ENCODE measurements at regions not wholly inside any gene's neighbourhood (a gene's known extent, or its start where the extent isn't known, plus 50 kb on each side); places are given as distances from the start of the nearest gene placed in this dataset.

GRCh38 chr3:110550511-110550910 is 521.1 kb upstream of the NECTIN3 start:
- Histone ChIP-seq H3K4me3 (no peak overlapping the region), H3K9me3 (no peaks in the 10 kb centered on the region), H3K27ac (no peak overlapping the region), H3K27me3 (no peaks in the 10 kb centered on the region), H3K36me3 (no peaks in the 10 kb centered on the region), H3K4me1 (no peaks in the 10 kb centered on the region)
- TF ChIP-seq, protein P1, sequence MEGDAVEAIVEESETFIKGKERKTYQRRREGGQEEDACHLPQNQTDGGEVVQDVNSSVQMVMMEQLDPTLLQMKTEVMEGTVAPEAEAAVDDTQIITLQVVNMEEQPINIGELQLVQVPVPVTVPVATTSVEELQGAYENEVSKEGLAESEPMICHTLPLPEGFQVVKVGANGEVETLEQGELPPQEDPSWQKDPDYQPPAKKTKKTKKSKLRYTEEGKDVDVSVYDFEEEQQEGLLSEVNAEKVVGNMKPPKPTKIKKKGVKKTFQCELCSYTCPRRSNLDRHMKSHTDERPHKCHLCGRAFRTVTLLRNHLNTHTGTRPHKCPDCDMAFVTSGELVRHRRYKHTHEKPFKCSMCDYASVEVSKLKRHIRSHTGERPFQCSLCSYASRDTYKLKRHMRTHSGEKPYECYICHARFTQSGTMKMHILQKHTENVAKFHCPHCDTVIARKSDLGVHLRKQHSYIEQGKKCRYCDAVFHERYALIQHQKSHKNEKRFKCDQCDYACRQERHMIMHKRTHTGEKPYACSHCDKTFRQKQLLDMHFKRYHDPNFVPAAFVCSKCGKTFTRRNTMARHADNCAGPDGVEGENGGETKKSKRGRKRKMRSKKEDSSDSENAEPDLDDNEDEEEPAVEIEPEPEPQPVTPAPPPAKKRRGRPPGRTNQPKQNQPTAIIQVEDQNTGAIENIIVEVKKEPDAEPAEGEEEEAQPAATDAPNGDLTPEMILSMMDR (IDR thresholded peaks at IDR 0.05), result no peak
- ATAC-seq, result no peak
- no peak for DNase-seq
- intact Hi-C loops (cut with DNase I), result no loop called here

- intact Hi-C loops (cut with DNase I), result no loop called here
- TF ChIP-seq, protein P1 (IDR thresholded peaks at IDR 0.05), result no peak
- Histone ChIP-seq H3K27ac (no peak overlapping the region), H3K36me3 (no peaks in the 10 kb centered on the region), H3K9me3 (no peaks in the 10 kb centered on the region), H3K27me3 (no peaks in the 10 kb centered on the region), H3K4me3 (no peak overlapping the region), H3K4me1 (no peaks in the 10 kb centered on the region)
- no peak for ATAC-seq
- no peak for DNase-seq
Measured at GRCh38 chr3:110562621-110563020, 509.0 kb upstream of the NECTIN3 start.

- TF ChIP-seq, protein P1 (IDR thresholded peaks at IDR 0.05), result no peak
- no peak overlapping the region for H3K27ac ChIP-seq
- DNase-seq (no peak), ATAC-seq (no peak)
- intact Hi-C loops (cut with DNase I), result no loop called here
- H3K36me3 ChIP-seq, result no peaks in the 10 kb centered on the region
- H3K4me1 ChIP-seq, result no peaks in the 10 kb centered on the region
- H3K4me3 ChIP-seq, result no peak overlapping the region
- no peaks in the 10 kb centered on the region for H3K27me3 ChIP-seq
- H3K9me3 ChIP-seq, result no peaks in the 10 kb centered on the region
Measured at GRCh38 chr3:110564674-110565073, 506.9 kb upstream of the NECTIN3 start.

DNA sequence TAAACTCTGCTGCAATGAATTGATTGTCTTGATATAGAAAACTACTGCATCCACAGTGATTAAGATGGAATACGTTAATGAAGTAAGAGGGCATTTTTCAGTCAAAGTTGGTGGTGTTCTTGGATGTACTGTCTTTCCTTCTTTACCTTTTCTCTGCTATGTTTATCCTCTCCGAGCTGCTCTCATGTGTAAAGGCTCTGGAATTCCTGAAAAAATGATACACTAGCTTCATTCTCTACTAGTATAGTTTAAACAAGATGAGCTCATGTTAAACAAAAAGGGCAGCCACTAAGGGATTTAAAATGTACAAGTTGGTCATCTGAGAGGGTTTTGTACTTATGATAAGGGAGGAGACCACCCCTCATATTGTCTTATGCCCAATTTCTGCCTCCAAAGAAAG is 504.6 kb upstream of the NECTIN3 start:
- no peak overlapping the region for H3K27ac ChIP-seq
- ATAC-seq (no peak), DNase-seq (no peak)
- no peaks in the 10 kb centered on the region for H3K27me3 ChIP-seq
- no peaks in the 10 kb centered on the region for H3K4me1 ChIP-seq
- H3K4me3 ChIP-seq, result no peak overlapping the region
- H3K9me3 ChIP-seq, result no peaks in the 10 kb centered on the region
- no peaks in the 10 kb centered on the region for H3K36me3 ChIP-seq
- TF ChIP-seq, protein P1 (IDR thresholded peaks at IDR 0.05), result no peak
- intact Hi-C loops (cut with DNase I), result no loop called here

- Histone ChIP-seq H3K4me1 (no peaks in the 10 kb centered on the region), H3K36me3 (no peaks in the 10 kb centered on the region), H3K27ac (no peak overlapping the region), H3K9me3 (no peaks in the 10 kb centered on the region), H3K27me3 (no peaks in the 10 kb centered on the region), H3K4me3 (no peak overlapping the region)
- intact Hi-C loops (cut with DNase I), result no loop called here
- DNase-seq, result no peak
- no peak for ATAC-seq
- TF ChIP-seq, protein P1 (IDR thresholded peaks at IDR 0.05), result no peak
Measured at GRCh38 chr3:110568246-110568645, 503.4 kb upstream of the NECTIN3 start.

GRCh38 chr3:110569073-110569472 is 502.5 kb upstream of the NECTIN3 start:
- DNase-seq (no peak), ATAC-seq (no peak)
- no peaks in the 10 kb centered on the region for H3K27me3 ChIP-seq
- H3K27ac ChIP-seq, result no peak overlapping the region
- no peaks in the 10 kb centered on the region for H3K9me3 ChIP-seq
- no peak overlapping the region for H3K4me3 ChIP-seq
- H3K4me1 ChIP-seq, result no peaks in the 10 kb centered on the region
- TF ChIP-seq, protein P1 (IDR thresholded peaks at IDR 0.05), result no peak
- intact Hi-C loops (cut with DNase I), result no loop called here
- no peaks in the 10 kb centered on the region for H3K36me3 ChIP-seq

Data from upper lobe of right lung (tissue), 1 donor.